Lower leg skin (tissue), 3 donors: ENCODE measurements at regions not wholly inside any gene's neighbourhood (a gene's known extent, or its start where the extent isn't known, plus 50 kb on each side); places are given as distances from the start of the nearest gene placed in this dataset.

Experiments
- CTCF ChIP-seq, 3 donors: fragments of 450-650 bp; IDR thresholded peaks; one replicate each; pipeline ENCODE4 v1.5.1; 2016; ENCODE audit warnings: antibody characterized with exemption in 3 of 3, mild to moderate bottlenecking in 3 of 3, moderate library complexity in 2 of 3
- POLR2A ChIP-seq, 2 donors: fragments of 450-650 bp; IDR thresholded peaks; one replicate each; pipeline ENCODE4 v1.6.1; 2016 to 2017; ENCODE audit warnings: antibody characterized with exemption in 2 of 2, mild to moderate bottlenecking in 1 of 2, moderate library complexity in 1 of 2

DNA sequence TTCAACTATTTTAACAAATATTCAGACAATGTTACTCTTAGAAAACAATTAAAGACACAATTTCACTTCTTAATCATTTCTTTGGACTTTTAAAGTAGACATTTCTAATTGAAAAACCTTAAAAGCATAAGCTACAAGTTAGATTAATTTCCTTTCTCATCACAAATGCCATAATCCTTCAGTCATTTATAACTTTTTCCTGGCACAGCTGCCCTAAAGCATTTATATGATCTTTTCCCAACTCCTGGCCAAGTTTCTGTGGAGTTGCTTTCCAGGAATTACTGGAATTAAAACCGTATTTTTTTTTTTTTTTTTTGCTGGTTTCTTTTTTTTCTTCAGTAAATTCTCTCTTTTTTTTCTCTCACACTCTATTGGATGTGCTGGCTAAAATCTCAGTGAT is 615.9 kb downstream of the TBC1D4 start:
- TF ChIP-seq CTCF (IDR thresholded peaks at IDR 0.05) (no peak), POLR2A (IDR thresholded peaks at IDR 0.05) (no peak)
